Fibroblast of lung (primary cell): ENCODE measurements at regions not wholly inside any gene's neighbourhood (a gene's known extent, or its start where the extent isn't known, plus 50 kb on each side); places are given as distances from the start of the nearest gene placed in this dataset.

Experiments
- CTCF ChIP-seq, 2 donors: IDR thresholded peaks in 1 of 2; conservative IDR thresholded peaks in 1 of 2; 1 replicate in 1 of 2; 2 replicates in 1 of 2; pipeline ENCODE4 v1.5.1; 2011 to 2012; ENCODE audit warnings: low read length in 2 of 2, control low read depth in 1 of 2, inconsistent platforms in 1 of 2, low read depth in 1 of 2, mild to moderate bottlenecking in 1 of 2
- EZH2 ChIP-seq: IDR thresholded peaks from 2 replicates; pipeline ENCODE4 v1.5.1; 2012; ENCODE audit warnings: low read length, control low read depth, mild to moderate bottlenecking; ENCODE audit errors: missing control alignments

GRCh38 chr11:109222761-109223160, 199.2 kb upstream of the C11orf87 start:
- TF ChIP-seq EZH2, result no peak
- TF ChIP-seq CTCF (conservative IDR thresholded peaks at IDR 0.05 in 1 of 2, IDR thresholded peaks at IDR 0.05 in 1 of 2; ENCODE audit: low read depth in 1 of 2, low read length in 2 of 2), result no peak
